ENCODE measurements at regions not wholly inside any gene's neighbourhood (a gene's known extent, or its start where the extent isn't known, plus 50 kb on each side); places are given as distances from the start of the nearest gene placed in this dataset.

- CTCF ChIA-PET, result no interaction called here
- TF ChIP-seq CTCF (IDR thresholded peaks at IDR 0.05; ENCODE audit: insufficient read depth, low read length, missing control alignments), result no peak
- POLR2A ChIA-PET, result no interaction called here
- no peak overlapping the region for H3K4me3 ChIP-seq (ENCODE audit: low read depth, low read length)
- DNase-seq (ENCODE audit: low read depth, low spot score), result no peak
Observed at GRCh38 chr13:80513196-80513595, 172.3 kb upstream of the SPRY2 start.

DNA sequence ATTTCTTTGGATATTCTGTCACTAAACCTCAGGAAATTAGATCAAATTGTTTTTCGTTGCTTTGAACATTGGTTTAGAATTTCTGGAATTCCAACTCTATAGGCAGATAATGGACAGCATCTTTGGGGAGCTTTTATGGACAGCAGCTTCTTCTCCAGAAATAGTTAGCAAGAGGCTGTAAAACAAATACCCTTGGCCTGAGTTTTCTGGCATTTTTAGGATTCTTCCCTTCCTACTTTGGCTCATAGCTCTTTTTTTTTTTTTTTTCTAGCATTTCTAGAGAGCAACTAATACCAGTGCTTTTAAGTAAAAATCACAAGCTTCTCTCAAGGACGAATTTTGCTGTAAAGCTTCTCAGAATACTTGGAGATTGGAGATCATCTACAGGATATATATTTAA, 169.8 kb upstream of the SPRY2 start:
- no peak for DNase-seq (ENCODE audit: low read depth, low spot score)
- ChIA-PET CTCF (no interaction called here), POLR2A (no interaction called here)
- no peak for TF ChIP-seq CTCF (IDR thresholded peaks at IDR 0.05; ENCODE audit: insufficient read depth, low read length, missing control alignments)
- H3K4me3 ChIP-seq (ENCODE audit: low read depth, low read length), result no peak overlapping the region

DNA sequence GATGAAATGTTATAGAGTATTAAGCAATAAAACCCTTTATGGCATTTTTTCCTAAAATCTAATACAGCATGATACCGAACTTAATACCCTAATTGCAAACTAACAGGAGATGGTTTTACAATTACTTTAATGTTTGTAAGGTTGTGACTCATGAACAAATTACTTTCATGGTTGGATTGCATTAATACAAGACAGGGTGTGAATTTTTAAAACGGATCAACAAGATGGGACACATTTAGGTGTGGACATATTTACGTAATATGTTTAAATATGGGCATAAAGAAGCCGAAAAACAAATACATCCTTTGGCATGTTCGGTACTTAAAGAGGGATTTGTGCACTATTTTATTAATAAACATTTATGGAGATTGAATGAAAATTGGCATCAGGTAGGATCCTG, 168.3 kb upstream of the SPRY2 start:
- H3K4me3 ChIP-seq (ENCODE audit: low read depth, low read length), result no peak overlapping the region
- no peak for DNase-seq (ENCODE audit: low read depth, low spot score)
- POLR2A ChIA-PET, result no interaction called here
- CTCF ChIA-PET, result no interaction called here
- no peak for TF ChIP-seq CTCF (IDR thresholded peaks at IDR 0.05; ENCODE audit: insufficient read depth, low read length, missing control alignments)

- no peak for DNase-seq (ENCODE audit: low read depth, low spot score)
- H3K4me3 ChIP-seq (ENCODE audit: low read depth, low read length), result no peak overlapping the region
- no peak for TF ChIP-seq CTCF (IDR thresholded peaks at IDR 0.05; ENCODE audit: insufficient read depth, low read length, missing control alignments)
- ChIA-PET CTCF (no interaction called here), POLR2A (no interaction called here)
Observed at GRCh38 chr13:80508031-80508430, 167.1 kb upstream of the SPRY2 start.

DNA sequence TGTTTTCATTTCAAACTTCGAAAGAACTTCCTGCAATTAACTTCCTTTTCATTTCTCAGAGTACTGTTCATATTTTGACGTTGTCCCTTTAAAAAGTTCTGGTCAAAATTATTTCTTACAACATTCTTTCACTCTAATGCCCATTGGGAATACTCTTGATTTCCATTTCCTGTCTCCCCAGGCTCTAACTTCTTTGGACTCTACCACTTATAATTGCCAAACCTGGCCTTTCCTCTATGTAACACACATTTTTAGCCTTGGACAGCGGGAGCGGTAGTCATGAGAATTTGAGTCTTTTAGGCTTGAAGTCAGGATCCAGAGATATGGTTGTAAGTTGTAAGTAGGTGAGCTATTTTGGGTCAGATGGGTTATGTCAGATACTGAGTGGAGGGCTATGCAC, 163.5 kb upstream of the SPRY2 start:
- no peak for TF ChIP-seq CTCF (IDR thresholded peaks at IDR 0.05; ENCODE audit: insufficient read depth, low read length, missing control alignments)
- ChIA-PET POLR2A (no interaction called here), CTCF (no interaction called here)
- DNase-seq (ENCODE audit: low read depth, low spot score), result no peak
- no peak overlapping the region for H3K4me3 ChIP-seq (ENCODE audit: low read depth, low read length)

- DNase-seq (ENCODE audit: low read depth, low spot score), result no peak
- CTCF ChIA-PET, result no interaction called here
- TF ChIP-seq CTCF (IDR thresholded peaks at IDR 0.05; ENCODE audit: insufficient read depth, low read length, missing control alignments), result no peak
- no peak overlapping the region for H3K4me3 ChIP-seq (ENCODE audit: low read depth, low read length)
- POLR2A ChIA-PET, result no interaction called here
Observed at GRCh38 chr13:80502359-80502758, 161.4 kb upstream of the SPRY2 start.
